Stimulated activated CD4-positive, alpha-beta T cell treated with anti-CD3 and anti-CD28 coated beads, Interleukin-2, amount 100 ng/mL, for 48 hours (primary cell): ENCODE measurements at regions not wholly inside any gene's neighbourhood (a gene's known extent, or its start where the extent isn't known, plus 50 kb on each side); places are given as distances from the start of the nearest gene placed in this dataset.

Experiments
- DNase-seq, 2 donors: peaks; one replicate each; pipeline ENCODE4 v3.0.0-alpha.2; 2020

DNA sequence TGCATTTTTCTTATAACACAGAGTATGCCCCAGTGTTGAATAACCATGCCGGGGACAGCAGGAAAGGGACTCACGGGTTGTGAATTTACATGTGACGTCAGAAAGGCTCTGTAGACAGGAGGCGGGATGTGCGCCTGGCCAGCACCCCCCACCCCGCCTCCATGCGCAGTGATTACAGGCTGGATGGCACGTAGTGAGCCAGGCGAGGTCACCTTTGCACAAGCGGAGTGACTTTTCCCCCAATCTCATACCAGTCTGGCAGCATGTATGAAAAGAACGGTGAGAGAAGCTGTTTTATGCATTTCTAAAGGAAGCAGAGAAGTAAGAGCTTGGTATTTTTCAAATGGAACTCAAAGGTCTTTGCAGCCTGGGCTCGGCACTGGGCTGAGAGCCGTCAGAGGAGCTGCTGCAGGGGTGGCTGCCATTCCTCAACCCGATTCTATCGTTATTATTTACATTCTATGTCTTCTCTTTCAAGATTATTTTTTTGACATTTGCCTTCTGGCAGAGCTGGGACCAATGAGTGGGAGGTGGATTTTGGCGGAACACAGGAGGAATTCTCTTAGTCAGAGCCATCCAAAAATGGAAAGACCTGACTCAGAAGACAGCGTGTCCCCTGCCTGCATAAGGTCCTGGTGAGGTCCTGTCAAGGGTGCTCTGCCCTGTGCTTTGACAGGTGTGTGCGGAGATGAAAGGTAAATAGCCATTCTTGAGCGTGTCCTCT lies 115.6 kb upstream of the SLC45A1 start:
- DNase-seq: no peak

- no peak for DNase-seq
Observed at GRCh38 chr1:8201331-8201861, 116.5 kb upstream of the SLC45A1 start.

DNA sequence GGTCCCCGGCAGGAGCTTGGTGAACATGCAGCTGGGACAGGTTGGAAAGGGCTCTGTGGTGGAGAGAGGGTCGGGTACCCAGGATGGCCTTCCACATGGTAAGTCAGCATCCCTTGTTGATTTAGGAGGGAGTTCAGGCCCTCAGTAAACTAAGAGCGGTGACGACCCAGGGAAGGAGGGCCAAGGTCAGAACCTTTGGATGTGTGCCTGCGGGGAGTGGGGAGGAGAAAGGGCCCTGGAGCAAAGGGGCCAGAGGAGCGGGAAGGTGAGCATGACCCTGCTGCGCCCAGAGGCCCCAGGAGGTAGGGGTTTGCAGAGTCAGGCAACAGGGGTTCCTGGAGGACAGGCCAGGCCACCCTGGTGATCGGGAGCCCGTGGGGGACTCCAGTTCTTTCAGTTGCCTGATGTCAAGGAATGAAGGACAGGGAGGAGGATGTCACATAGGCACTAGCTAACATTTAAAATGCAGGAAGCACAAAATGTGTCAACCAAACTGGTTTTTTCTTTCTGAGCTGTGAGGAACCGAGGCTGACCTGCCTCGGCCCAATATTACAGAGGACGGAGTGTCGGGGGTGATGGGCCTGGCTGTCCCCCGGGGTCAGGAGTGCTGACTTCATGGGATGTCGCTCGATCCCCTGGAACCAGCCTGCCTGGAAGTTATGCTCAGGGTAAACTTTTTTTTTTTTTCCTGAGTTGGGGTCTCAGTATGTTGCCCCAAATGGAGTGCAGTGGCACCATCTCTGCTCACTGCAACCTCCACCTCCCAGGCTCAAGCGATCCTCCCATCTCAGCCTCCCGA lies 117.4 kb upstream of the SLC45A1 start:
- DNase-seq: no peak

DNA sequence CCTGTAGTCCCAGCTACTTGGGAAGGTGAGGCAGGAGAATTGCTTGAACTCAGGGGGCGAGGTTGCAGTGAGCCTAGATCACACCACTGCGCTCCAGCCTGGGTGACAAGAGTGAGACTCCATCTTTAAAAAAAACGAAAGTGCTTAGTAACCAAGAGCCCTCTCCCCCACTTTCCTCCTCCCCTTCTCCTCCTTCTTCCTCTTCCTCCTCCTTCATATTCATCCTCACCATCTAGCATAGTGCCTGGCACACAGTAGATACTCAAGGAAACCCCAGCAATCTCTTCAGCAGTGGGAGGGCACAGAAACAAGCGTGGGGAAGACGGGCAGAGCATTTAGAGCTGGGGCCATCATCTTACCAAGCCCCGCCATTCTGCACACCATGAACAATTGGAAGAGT lies 119.4 kb upstream of the SLC45A1 start:
- DNase-seq: no peak

DNA sequence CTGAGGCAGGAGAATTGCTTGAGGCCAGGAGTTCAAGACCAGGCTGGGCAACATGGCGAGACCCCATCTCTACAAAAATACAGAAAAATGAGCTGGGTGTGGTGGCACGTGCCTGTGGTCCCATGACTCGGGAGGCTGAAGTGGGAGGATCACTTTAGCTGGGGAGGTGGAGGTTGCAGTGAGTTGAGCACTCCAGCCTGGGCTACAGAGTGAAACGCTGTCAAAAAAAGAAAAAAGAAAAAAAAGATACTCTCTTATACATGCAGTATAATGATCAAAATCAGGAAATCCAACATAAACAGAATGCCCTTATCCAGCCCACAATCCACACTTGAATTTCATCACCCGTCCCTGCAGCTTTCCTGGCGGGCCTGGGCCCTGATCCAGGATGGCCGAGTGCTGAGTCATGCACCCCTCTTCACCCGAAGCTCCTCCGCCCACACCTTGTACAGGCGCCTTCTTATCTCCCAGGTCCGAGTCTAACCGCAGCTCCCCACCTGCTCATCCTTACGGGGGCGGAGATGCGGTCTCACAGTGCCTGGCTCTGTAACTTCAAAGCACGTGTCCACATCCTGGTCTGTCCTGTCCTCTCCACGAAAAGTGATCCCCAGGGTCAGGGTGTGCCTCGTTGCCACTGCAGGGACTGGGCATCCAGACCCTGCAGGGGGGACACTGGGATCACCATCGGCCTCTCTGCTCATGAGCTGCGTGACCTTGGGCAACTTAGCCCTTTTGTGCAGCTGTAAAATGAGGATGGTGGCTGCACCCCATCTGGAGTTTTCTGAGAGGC lies 120.2 kb upstream of the SLC45A1 start:
- DNase-seq: no peak

DNA sequence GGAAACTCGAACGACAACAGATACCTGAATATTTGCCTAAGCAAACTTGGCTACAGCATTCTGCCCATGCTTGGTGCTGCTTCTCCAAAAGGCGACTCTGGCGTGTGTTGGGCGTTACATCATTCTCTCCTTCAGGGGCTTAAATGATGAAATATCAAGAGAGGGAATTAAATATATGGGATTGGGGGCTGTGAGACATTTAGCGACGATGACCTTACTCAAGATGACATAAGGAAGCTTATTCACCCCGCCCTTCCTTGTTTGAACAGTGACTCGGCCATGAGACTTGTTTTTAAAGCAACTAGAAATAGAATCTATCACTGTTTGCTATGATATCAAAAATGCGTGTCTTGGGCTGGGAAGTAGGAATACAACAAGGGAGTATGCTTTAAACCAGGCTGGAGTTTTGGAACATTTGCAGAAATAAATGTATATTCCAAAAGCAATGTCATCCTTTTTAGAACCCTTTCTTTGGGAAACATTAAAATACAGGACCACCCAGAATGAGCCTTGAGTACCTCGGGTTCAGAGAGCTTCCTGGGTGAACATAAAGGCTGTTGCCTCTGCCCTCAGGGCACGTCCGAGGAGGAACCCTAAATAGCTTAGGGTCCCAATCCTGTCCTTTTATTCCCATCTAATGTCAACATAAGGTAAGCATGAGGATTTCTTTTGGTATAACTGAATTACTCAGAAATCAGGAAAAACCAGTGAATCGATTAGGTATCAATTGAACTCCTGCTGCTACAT lies 123.3 kb upstream of the SLC45A1 start:
- DNase-seq: no peak

GRCh38 chr1:8193840-8194406 lies 124.0 kb upstream of the SLC45A1 start:
- DNase-seq: no peak

- no peak for DNase-seq
Observed at GRCh38 chr1:8191474-8191873, 126.4 kb upstream of the SLC45A1 start.

DNA sequence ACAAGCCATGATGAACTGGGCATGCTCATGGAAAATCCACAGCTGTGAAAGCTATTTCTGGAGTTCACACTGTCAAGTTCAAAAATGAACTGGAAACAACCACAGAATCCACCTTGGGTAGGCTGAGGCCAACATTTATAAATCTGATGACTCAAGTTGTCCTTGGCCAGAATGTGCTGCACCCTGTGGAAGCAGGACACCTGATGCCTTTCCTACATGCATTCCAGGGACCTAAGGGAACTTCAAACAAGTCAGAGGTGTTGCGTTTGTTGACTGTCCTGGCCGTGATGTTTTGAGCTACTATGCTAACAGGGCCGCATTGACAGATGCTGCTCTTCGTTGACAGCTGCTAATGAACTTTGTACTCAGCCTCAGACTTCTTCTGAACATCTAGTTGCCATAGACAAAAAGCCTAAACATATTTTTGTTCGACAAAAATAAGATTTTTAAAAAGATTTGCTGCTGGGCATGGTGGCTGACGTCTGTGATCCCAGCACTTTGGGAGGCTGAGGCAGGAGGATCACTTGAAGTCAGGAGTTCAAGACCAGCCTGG lies 127.9 kb upstream of the SLC45A1 start:
- no peak for DNase-seq

DNA sequence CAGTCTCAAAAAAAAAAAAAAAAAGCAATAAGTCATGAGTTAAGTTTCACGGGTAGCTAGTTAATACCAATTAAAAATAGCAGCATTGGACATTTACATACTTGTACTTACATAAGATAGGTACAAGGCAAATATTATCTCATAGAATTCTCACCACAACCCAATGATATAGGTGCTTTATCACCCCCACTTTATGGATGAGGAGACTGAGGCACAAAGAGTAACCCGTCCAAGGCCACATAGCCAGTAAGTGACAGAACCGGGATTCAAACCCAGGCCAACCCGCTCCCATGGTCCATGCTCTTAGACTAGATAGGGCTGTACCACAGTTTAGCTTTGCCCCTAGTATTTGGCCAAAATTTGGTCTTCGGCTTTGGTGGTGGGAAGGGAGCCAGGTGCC lies 132.5 kb upstream of the SLC45A1 start:
- DNase-seq: no peak

DNA sequence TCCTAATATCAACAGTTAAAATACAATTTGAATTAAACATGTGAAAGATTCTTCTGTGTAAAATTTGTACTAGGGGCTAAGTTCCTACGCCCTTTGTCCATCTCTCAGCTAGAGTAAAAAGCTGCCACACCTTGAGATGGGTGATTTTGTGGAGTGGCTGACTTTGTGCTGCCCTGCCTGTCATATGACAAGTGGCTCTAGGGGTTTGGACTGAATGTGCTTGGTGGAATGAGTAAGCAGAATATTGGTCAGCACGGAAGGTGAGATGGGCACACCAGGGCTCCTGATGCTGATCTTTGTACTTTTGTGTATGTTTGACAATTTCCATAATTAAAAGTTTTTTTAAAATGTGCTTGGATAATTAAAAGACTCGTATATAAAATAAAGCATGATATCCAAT lies 133.6 kb upstream of the SLC45A1 start:
- DNase-seq: no peak

GRCh38 chr1:8182034-8182761 lies 135.7 kb upstream of the SLC45A1 start:
- DNase-seq: no peak

DNA sequence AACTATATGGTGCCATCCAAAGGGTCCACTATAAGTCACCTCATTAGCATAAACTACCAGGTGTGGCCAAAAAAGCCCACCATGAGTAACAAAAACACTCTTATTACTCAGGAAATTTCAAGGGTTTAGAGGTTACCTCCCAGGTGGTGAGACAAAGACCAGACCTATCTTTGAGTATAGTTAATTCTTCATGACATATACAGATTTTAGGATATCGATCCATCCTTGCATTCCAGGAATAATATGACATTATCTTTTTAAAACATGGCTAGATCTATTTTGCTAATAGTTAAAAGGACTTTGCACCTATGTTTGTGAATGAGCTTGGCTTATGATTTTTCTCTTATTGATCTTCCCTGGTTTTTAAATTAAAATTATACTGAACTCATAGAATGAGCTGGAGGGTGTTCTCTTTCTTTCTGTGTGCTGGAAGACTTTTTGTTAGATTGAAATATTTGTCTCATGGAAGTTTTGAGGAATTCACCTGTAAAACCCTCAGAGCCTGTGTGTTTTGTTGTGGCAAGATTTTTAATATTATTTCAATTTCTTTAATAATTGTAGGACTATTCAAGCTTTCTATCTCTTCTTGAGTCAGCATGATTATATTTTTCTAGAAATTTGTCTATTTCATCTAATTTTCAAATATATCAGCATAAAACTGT lies 138.7 kb upstream of the SLC45A1 start:
- no peak for DNase-seq

GRCh38 chr1:8176279-8176678 lies 141.6 kb upstream of the SLC45A1 start:
- DNase-seq: no peak

DNA sequence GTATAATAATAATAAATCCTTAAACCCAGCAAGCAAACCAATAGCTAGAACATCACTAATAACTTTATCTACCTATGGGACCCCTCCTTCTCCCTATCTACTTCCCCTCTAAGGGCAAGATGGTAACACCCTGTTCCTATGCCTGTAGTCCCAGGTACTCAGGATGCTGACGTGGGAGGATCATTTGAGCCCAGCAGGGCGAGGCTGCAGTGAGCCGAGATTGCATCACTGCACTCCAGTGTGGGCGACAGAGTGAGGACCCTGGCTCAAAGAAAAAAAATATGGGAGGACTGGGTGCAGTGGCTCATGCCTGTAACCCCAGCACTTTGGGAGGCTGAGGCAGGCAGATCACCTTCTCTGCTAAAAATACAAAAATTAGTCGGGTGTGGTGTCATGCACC lies 143.1 kb upstream of the SLC45A1 start:
- no peak for DNase-seq

DNA sequence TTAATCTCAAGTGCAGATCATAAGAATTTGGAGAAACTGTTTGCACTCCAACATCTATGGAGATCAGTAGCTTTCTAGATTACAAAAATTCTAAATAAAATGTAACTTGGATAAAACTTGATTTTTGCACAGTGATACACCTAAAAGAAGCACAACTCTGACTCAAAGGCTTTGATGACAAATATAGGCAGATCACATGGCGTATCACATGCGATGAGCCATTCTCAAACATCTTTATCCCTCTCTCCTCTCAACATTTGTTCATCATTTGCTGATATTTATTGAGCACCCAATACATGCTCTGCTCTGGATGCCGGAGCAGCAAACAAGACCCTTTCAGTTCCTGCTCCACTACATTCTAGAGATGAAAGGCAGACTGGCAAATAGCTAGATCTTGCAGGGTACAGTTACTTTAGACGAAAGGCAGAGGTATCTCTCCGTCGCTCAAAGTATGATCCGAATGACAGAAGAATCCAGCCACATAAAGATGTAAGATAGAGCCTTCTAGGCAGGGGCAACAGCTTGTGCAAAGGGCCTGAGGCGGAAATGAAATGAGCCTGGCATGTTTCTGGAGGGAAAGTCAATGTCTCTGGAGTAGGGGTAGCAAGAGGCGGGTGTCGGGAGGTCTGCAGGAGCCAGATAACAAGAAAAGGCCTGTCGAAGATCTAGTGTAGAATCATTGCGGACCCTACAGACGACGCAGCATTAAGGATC lies 145.8 kb upstream of the ERRFI1 start:
- DNase-seq: no peak

GRCh38 chr1:8170059-8170835 lies 144.1 kb upstream of the ERRFI1 start:
- no peak for DNase-seq

GRCh38 chr1:8169364-8170058 lies 143.4 kb upstream of the ERRFI1 start:
- no peak for DNase-seq

DNA sequence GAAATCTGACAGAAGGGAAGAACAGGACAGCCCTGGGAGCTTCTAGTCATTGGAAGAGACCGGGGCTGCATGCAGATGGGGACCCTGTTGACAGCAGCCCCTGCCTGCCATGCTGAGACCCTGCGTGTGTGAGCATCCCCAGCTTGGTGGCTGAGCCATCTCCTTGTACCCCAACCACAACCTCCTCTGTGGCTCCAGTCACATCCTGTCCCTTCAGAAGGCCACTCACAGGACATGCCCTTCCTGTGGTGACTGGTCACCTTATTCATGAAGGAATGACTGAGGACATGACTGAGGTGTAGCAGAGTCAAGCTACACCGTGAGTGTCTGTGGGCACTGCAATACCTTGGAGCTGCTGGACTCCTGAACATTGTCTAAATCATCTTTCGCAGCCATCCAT lies 141.8 kb upstream of the ERRFI1 start:
- no peak for DNase-seq
